Hematopoietic multipotent progenitor cell treated with erythropoietin and hydrocortisone succinate and interleukin-3 and kit ligand, for 8 days (in vitro differentiated cells): ENCODE measurements at regions not wholly inside any gene's neighbourhood (a gene's known extent, or its start where the extent isn't known, plus 50 kb on each side); places are given as distances from the start of the nearest gene placed in this dataset.
"Not testable (repeated sequence)": the region's sequence is repeated elsewhere in the genome, so short reads cannot be mapped to it uniquely, and the experiment has no call there.

Experiments
- DNase-seq: peaks from one replicate; pipeline ENCODE4 v3.0.0-alpha.2; 2015

GRCh38 chr10:64261676-64262075 lies 740.5 kb downstream of the REEP3 start:
- DNase-seq: no peak

DNA sequence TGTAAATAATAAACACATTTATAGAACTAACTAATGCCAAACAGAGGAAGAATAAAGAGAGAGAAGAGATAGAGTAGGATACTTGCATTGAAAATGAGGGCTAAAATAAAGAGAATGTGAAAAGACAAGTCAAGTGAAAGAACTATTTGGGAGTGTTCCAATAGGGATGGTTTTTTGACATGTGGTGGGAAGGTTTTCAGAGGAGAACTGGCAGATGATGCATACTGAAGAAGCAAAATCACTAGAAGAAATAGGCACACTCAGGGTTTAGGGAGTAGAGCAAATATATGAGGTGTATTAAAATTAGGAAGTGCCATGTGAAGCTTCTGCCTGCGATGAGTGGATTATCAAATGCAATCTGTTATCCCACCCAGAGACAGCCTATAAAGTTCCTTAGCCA lies 744.8 kb downstream of the REEP3 start:
- no peak for DNase-seq

GRCh38 chr10:64271508-64271907 lies 750.3 kb downstream of the REEP3 start:
- no peak for DNase-seq

DNA sequence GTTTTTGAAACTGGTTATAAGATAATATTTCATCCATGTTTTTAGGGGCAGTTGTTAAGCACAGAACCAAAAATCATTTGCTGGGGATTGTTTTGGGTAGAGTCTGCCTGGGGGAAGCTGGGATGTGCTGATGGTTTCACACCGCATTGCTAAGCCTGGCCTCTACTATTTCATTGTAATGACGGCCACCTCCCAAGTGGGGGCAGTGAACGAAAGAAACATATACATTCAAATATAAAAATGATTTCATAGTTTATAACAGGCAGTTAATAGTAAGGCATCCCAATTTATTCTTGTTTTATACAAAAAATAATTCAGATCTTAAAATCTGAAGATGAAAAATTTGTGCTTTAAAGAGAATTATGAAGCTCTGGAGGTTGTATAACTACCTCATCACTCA lies 750.8 kb downstream of the REEP3 start:
- no peak for DNase-seq

DNA sequence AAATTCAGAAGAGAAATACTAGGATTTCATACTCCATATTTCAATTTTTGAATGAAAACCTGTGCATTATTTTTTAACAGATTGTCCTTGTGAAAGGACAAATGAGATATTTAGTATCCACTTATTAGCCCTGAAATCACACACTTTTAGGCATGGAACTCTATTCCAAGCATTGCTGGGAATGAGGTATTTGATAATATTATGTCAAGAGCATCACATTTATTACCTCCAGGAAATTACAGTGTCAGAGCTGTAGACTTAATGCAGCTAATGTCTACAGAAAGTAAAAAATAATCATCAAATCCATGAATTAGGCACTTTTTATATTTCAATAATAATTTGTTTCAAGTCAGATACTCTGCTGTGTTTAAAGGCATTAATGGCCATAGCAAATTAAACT lies 753.8 kb downstream of the REEP3 start:
- DNase-seq: no peak

DNA sequence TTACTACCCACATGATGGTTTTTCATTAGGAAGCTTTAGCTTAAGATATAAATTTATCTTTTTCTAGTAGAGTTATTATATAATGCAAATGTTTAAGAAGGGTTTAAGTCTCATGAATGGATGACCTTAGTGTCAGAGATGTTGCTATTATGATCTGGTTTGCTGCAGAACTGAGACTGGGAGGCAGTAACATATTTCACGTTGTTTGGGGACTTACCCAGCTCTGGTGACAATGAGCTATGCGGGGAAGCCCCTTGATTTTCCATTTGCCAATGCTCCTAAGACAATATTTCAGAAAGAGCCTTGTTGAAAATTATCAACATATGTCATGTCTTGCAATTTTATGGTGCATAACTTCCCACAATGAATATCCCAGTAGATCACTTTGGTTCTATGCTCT lies 754.6 kb downstream of the REEP3 start:
- no peak for DNase-seq

DNA sequence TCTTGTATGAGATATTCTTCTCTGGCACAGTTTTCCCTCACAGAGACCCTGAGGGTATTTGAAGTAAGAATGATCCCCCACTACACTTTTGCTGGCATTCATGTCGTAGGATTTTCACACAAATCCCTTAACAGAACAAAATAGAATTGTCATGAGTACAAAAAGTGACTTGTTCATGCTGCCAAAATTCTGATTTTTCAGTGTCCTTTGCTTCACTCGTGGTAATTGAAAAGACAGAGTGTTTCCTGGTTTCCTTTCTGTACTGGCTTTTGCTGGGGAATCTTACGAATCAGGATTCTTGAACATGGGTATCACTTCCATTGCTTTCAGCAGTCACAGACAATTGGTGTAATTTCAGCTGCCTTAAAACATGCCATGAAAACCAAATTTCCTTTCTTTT lies 756.3 kb downstream of the REEP3 start:
- DNase-seq: no peak

DNA sequence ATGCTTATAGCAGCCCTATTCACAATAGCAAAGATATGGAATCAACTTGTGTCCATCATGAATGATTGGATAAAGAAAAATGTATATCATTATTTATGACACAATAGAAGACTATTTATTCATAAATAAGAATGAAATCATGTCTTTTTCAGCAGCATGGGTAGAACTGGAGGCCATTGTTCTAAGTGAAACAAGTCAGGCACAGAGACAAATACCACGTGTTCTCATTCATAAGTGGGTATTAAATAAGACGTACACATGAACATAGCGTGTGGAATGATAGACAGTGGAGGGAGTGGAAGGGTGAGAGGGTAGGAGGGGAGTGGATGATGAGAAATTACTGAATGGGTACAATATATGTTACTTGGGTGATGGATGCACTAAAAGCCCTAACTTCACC lies 762.4 kb downstream of the REEP3 start:
- DNase-seq: no peak

DNA sequence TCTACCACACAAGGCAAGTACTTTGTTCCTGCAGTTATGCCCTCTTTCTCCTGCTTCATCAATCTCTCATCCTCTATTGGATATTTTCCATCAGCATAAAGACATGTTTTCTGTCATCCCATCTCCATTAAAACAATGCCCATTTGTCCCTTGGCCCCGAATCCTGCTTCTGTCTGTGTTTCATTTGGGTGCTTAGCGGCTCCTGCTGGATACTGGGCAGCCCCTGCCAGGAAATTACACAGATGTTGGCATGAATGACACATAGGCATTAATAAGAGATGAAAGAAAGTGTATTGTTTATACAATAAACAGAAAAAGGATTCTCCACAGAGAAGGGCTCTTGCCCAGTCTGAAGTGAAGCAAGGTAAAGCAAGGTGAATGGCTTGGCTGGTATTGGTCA lies 765.3 kb downstream of the REEP3 start:
- no peak for DNase-seq

GRCh38 chr10:64288404-64288803 lies 767.2 kb downstream of the REEP3 start:
- no peak for DNase-seq

- DNase-seq: no peak
These were observed 782.4 kb downstream of the REEP3 start for GRCh38 chr10:64303566-64303965.

DNA sequence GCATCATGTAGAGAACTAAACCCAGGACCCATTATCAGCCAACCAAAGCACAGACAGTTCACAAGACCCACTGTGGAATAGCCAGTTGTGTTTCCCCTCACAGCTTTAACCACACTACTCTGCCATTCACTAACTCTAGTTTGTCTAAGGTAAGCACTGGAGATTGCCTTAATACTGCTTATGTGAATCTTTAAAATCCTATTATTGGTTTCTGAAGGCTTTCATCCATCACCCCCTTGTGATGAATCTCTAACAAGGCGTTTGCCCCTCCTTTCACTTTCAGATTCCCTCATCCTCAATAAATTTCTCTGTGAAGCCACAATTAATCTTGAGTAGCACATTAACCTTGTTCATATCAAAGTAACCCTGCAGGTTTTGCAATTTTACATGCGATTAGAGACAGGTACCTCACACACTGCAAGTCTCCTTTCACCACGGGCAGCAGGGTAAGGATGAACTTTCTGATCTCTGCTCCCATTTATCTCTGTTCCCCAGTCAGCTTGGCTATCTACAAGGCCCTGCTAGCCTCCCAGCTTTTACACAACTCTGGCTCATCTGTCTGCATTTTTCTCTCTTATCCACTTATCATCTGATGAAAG lies 785.6 kb downstream of the REEP3 start:
- DNase-seq: no peak

DNA sequence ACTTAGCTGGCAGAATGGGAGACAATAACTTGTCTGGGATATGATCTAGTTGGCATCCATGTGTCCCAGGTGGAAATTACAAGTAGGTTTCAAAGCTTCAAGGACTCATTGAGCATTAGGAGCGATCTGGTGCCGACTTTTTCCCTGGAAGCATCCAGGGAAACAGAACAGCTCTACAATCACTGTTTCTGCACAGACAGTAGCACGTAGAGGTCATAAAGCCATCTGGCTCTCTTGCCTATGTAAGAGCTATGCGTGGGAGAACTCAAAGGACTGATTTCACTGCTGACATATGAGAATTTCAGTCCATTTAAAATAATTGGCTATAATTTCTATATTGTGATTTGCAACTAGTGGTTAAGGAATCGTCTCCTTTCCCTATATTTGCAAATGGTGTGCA lies 791.7 kb downstream of the REEP3 start:
- DNase-seq: no peak

- no peak for DNase-seq
These were observed 792.8 kb downstream of the REEP3 start for GRCh38 chr10:64313967-64314366.

DNA sequence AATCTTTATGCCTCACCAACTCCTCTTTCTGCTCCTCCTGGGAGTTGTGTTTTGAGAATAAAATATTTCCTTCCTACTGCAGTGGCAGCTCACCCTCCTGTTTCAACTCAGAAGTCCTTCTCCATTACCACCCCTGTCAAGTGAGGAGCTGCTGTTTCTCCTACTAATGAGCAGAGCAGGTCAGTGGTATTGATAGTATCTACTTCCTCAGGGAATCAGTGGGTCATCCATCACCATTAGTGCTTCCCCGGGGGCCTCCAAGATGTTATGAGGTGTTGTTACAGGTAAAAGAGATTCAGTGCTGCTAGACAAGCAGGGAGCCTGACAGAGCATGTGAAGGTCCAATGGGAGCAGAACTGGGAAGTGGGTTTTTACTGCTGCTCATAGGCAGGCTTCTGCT lies 795.2 kb downstream of the REEP3 start:
- no peak for DNase-seq

- DNase-seq: no peak
These were observed 795.6 kb downstream of the REEP3 start for GRCh38 chr10:64316833-64317232.

DNA sequence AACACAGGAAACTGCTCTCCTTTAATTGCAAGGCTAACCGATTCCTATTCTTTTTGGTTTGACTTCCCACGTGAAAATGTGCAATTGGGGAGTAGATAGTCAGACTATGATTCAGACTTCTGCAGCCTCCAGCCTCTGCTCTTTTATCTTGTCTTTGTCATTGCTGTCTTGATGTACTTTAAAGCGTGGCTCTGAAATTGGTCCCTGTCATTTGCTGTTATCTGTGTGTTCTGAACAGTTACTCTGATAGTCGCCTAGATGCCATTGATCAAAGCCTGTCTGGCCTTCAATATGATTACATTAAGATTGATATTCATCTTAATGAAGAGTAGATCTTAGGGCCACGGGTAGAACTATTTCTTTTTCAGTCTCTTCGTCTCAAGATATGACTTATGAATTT lies 799.2 kb downstream of the REEP3 start:
- no peak for DNase-seq

GRCh38 chr10:64329510-64329909 lies 808.3 kb downstream of the REEP3 start:
- no peak for DNase-seq

GRCh38 chr10:64332551-64332950 lies 811.4 kb downstream of the REEP3 start:
- no peak for DNase-seq

DNA sequence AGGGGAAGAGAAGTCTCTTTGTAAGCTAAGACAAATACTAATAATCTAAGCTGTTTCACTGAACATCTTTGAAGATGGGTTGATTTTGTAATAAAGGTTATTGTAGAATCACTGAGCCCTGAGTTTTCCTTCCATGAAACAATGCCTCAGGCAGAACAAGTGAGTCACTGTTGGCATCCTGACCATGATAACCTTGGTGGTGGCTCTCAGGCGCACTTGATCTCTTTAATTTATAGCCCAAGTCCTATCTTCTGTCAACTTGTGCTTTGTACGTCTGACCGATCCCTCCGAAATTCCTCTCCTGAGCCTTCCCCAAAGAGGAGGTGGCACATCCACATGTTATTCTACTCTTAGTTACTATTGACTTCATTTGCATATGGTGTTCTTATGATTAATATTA lies 812.9 kb downstream of the REEP3 start:
- no peak for DNase-seq

DNA sequence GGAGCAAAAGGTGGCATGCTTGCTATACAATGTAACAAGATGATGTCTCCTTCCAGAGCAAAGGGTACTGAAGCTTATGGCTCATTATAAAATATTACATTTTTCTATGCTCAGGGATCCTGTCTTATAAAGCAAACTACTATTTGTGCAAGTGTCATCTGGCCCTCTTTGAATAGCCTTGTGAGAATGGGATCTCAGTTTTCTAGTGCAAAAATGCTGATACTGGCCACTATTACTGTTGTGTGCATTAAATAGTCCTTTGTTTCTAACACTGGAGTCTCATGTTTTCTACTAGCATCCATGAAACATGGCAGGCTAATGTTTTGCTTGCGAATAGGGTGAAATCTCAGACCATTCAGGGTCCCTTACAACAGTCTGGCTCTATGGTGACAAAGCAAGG lies 823.0 kb downstream of the REEP3 start:
- no peak for DNase-seq

DNA sequence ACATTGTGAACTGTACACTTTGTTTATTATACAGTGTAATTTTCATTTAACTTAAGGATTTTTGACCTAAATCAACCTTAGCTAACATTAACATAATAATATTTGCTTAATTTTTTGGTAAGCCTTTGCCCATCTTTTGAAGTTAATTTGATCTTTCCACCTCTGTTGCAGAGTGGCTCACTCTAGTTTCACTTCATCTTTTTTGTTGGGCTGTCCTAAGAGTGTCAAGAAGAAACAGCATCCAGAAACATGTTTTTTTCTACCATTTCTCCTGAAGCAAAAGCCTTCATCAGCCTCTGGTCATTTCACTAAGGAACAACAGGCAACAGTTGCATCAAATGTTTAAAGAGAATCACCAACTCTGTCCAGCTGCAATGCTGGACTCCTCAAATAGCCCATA lies 824.7 kb downstream of the REEP3 start:
- no peak for DNase-seq

GRCh38 chr10:64346389-64346788 lies 825.2 kb downstream of the REEP3 start:
- DNase-seq: no peak

DNA sequence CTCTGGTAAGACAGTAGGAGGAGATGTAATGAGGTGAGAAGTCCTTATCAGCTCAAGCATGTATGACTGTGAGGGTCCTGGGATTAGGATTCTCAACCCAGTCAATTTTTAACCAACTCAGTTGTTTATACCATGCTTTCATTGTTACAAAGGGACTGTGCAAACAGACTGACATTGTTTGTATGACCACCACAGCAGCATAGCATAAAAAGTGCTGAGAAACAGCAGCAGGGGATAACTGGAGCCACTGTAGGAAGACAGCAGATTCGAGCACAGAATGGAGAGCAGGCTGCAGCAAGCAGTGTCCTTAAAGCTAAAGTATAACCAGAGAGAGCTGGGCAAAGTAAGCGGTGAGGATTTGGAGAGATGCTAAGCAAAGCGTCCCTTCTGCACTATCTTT lies 829.5 kb downstream of the REEP3 start:
- no peak for DNase-seq

GRCh38 chr10:64358907-64359306 lies 837.7 kb downstream of the REEP3 start:
- DNase-seq: no peak

GRCh38 chr10:64360240-64360639 lies 839.0 kb downstream of the REEP3 start:
- not testable (repeated sequence) for DNase-seq
